ENCODE measurements at regions not wholly inside any gene's neighbourhood (a gene's known extent, or its start where the extent isn't known, plus 50 kb on each side); places are given as distances from the start of the nearest gene placed in this dataset.

DNA sequence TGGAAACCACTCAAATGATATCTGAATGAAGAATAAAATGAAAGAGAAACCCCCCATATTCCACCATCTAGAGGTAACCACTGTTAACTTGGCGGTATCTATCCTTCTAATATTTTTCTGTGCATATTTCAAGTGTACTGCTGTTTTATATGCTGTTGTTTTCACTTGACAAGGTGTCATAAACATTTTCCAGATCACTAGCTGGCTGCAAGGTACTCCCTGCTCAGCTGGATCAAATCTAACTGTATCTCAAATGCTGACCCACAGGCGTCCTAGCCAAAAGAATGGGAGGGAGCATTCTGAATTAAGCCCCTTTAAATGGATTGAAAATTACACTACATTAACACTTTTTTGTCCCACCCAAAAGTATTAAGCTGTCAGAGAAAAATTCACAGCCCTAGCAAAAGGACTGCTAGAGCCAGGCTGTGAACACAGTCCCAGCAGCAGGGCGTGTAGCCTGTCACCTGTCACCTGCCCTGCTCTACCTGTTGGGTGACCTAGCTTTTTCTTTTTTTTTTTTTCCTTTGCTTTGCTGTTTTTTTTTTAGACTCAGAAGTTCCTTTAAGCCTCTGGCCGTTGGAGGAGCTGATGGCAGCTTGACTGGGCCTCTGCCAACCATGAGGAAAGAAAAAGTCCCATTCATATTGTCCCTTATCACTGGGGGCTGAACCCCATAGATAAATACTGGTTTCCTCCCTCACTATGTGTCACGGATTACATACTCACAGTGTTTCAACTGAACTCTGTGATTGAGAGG, 93.7 kb upstream of the TSC22D2 start (continued):
- TF ChIP-seq JUND (IDR thresholded peaks at IDR 0.05; ENCODE audit: borderline replicate concordance, low read depth, low read length), result no peak
- TF ChIP-seq JUND (tag; IDR thresholded peaks at IDR 0.05; ENCODE audit: borderline replicate concordance, low read depth, low read length), result no peak
- TF ChIP-seq CBFA2T3 (IDR thresholded peaks at IDR 0.05), result peak; percentile 78
- TF ChIP-seq RAD51 (IDR thresholded peaks at IDR 0.05; ENCODE audit: borderline replicate concordance, low read depth), result no peak
- TF ChIP-seq NFIC (IDR thresholded peaks at IDR 0.05), result peak; percentile 55
- TF ChIP-seq HSF4 (CRISPR knock-in tag; IDR thresholded peaks at IDR 0.05; ENCODE audit: borderline replicate concordance), result no peak
- no peak for TF ChIP-seq HBP1 (CRISPR knock-in tag; IDR thresholded peaks at IDR 0.05)
- TF ChIP-seq, protein P1, sequence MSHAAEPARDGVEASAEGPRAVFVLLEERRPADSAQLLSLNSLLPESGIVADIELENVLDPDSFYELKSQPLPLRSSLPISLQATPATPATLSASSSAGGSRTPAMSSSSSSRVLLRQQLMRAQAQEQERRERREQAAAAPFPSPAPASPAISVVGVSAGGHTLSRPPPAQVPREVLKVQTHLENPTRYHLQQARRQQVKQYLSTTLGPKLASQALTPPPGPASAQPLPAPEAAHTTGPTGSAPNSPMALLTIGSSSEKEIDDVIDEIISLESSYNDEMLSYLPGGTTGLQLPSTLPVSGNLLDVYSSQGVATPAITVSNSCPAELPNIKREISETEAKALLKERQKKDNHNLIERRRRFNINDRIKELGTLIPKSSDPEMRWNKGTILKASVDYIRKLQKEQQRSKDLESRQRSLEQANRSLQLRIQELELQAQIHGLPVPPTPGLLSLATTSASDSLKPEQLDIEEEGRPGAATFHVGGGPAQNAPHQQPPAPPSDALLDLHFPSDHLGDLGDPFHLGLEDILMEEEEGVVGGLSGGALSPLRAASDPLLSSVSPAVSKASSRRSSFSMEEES (CRISPR knock-in tag; IDR thresholded peaks at IDR 0.05), result no peak
- TF ChIP-seq CEBPG (CRISPR knock-in tag; IDR thresholded peaks at IDR 0.05), result no peak
- no peak for TF ChIP-seq CEBPG (tag; conservative IDR thresholded peaks at IDR 0.05 in 1 of 2, IDR thresholded peaks at IDR 0.05 in 1 of 2)
- TF ChIP-seq SMARCE1 (IDR thresholded peaks at IDR 0.05), result 0 out of 2 replicates have a peak, but pooled peaks have one; percentile 18
- TF ChIP-seq RCOR1 (IDR thresholded peaks at IDR 0.05; ENCODE audit: borderline replicate concordance in 1 of 2, low read depth in 2 of 2, low read length in 2 of 2), result peak in 1 of 2 experiments; percentile 81; a peak in 2 of 4 replicates
- TF ChIP-seq ZFP1 (CRISPR knock-in tag; IDR thresholded peaks at IDR 0.05), result no peak
- no peak for TF ChIP-seq ZNF232 (CRISPR knock-in tag; IDR thresholded peaks at IDR 0.05)
- TF ChIP-seq NUFIP1 (IDR thresholded peaks at IDR 0.05; ENCODE audit: partially characterized antibody), result no peak
- no peak for TF ChIP-seq RFX7 (CRISPR knock-in tag; IDR thresholded peaks at IDR 0.05)
- TF ChIP-seq ZNF77 (CRISPR knock-in tag; IDR thresholded peaks at IDR 0.05), result no peak
- TF ChIP-seq SIN3A (IDR thresholded peaks at IDR 0.05; ENCODE audit: borderline replicate concordance in 2 of 2, control insufficient read depth in 1 of 2, low read depth in 2 of 2, low read length in 2 of 2), result no peak
- TF ChIP-seq HDAC8 (tag; IDR thresholded peaks at IDR 0.05), result no peak
- peak; percentile 45; the same call in 1 of the 2 replicates for TF ChIP-seq CBFA2T2 (conservative IDR thresholded peaks at IDR 0.05)
- no peak for TF ChIP-seq ZBTB17 (CRISPR knock-in tag; IDR thresholded peaks at IDR 0.05)
- TF ChIP-seq HCFC1 (IDR thresholded peaks at IDR 0.05; ENCODE audit: low read depth, low read length), result no peak
- TF ChIP-seq, protein P2, sequence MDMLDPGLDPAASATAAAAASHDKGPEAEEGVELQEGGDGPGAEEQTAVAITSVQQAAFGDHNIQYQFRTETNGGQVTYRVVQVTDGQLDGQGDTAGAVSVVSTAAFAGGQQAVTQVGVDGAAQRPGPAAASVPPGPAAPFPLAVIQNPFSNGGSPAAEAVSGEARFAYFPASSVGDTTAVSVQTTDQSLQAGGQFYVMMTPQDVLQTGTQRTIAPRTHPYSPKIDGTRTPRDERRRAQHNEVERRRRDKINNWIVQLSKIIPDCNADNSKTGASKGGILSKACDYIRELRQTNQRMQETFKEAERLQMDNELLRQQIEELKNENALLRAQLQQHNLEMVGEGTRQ (CRISPR knock-in tag; IDR thresholded peaks at IDR 0.05), result no peak
- no peak for TF ChIP-seq BRF1 (IDR thresholded peaks at IDR 0.05; ENCODE audit: borderline replicate concordance, extremely low read depth, insufficient read length)
- no peak for TF ChIP-seq ATF4 (CRISPR knock-in tag; IDR thresholded peaks at IDR 0.05)
- TF ChIP-seq NELFE (IDR thresholded peaks at IDR 0.05; ENCODE audit: insufficient read depth, insufficient read length), result no peak
